Suprapubic skin (tissue), 4 donors: ENCODE measurements at regions not wholly inside any gene's neighbourhood (a gene's known extent, or its start where the extent isn't known, plus 50 kb on each side); places are given as distances from the start of the nearest gene placed in this dataset.

Experiments used
- EP300 ChIP-seq: sonication (generic); formaldehyde crosslinking; IDR thresholded peaks from one replicate; pipeline ENCODE4 v1.6.1; 2017; ENCODE audit warnings: antibody characterized with exemption
- POLR2A ChIP-seq, 2 donors: fragments of 450-650 bp; IDR thresholded peaks; one replicate each; pipeline ENCODE4 v1.6.1; 2017; ENCODE audit warnings: antibody characterized with exemption in 2 of 2, mild to moderate bottlenecking in 2 of 2, moderate library complexity in 2 of 2
- POLR2AphosphoS5 ChIP-seq, 3 donors: sonication (generic); formaldehyde crosslinking; IDR thresholded peaks; one replicate each; pipeline ENCODE4 v1.6.1; 2017; ENCODE audit warnings: antibody characterized with exemption in 3 of 3
- TF ChIP-seq, protein P1 (sequence below), 2 donors: fragments of 200-600 bp in 1 of 2; fragments of 450-650 bp in 1 of 2; sonication (generic) in 1 of 2; IDR thresholded peaks; one replicate each; pipeline ENCODE4 v1.5.1; 2016 to 2019; ENCODE audit warnings: antibody characterized with exemption in 2 of 2, mild to moderate bottlenecking in 1 of 2, moderate library complexity in 1 of 2

DNA sequence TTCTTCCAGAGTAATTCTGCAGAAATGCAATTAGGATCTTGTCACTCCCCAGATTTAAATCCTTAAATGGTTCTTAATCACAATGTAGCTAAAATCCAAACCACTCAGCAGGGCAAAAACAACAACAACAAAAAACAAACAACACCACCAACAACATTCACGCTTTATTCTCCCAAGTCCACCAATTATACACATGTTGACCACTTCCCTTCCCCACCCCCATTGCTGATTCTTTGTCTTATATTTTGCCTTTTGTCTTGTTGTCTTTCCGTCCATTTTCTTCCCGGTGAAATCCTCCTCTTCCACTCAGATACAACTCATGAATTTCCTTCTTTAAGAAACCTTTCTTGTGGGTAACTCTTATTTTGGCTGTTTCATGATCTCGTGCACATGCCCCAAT, 902.8 kb downstream of the EPHA4 start:
- no peak for TF ChIP-seq POLR2A (IDR thresholded peaks at IDR 0.05)
- TF ChIP-seq, protein P1, sequence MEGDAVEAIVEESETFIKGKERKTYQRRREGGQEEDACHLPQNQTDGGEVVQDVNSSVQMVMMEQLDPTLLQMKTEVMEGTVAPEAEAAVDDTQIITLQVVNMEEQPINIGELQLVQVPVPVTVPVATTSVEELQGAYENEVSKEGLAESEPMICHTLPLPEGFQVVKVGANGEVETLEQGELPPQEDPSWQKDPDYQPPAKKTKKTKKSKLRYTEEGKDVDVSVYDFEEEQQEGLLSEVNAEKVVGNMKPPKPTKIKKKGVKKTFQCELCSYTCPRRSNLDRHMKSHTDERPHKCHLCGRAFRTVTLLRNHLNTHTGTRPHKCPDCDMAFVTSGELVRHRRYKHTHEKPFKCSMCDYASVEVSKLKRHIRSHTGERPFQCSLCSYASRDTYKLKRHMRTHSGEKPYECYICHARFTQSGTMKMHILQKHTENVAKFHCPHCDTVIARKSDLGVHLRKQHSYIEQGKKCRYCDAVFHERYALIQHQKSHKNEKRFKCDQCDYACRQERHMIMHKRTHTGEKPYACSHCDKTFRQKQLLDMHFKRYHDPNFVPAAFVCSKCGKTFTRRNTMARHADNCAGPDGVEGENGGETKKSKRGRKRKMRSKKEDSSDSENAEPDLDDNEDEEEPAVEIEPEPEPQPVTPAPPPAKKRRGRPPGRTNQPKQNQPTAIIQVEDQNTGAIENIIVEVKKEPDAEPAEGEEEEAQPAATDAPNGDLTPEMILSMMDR (IDR thresholded peaks at IDR 0.05) = no peak
- TF ChIP-seq POLR2AphosphoS5 (IDR thresholded peaks at IDR 0.05) = no peak
- TF ChIP-seq EP300 = no peak
